Liver (tissue), 8 donors: ENCODE measurements at regions not wholly inside any gene's neighbourhood (a gene's known extent, or its start where the extent isn't known, plus 50 kb on each side); places are given as distances from the start of the nearest gene placed in this dataset.

ENCODE experiments used
- DNase-seq: peaks from one replicate; pipeline ENCODE4 v3.0.0-alpha.2; 2017; ENCODE audit warnings: low spot score
- H3K27ac ChIP-seq, 2 donors: one replicate each; pipeline ENCODE4 v1.7.0; 2013; ENCODE audit warnings: inconsistent platforms in 2 of 2, low read length in 2 of 2, control low read depth in 1 of 2, low read depth in 1 of 2, mild to moderate bottlenecking in 1 of 2
- H3K27me3 ChIP-seq, 4 donors: one replicate each; pipeline versions ENCODE4 v1.6.1 to v1.7.0; 2013; ENCODE audit warnings: low read length in 3 of 4, inconsistent platforms in 1 of 4, mild to moderate bottlenecking in 1 of 4, moderate library complexity in 1 of 4; ENCODE audit not compliant: control insufficient read depth in 4 of 4, insufficient read depth in 4 of 4
- H3K36me3 ChIP-seq, 4 donors: one replicate each; pipeline versions ENCODE4 v1.6.1 to v1.7.0; 2013; ENCODE audit warnings: low read length in 3 of 4, mild to moderate bottlenecking in 3 of 4, low read depth in 1 of 4, moderate library complexity in 1 of 4; ENCODE audit not compliant: control insufficient read depth in 4 of 4, insufficient read depth in 3 of 4
- H3K4me1 ChIP-seq, 4 donors: one replicate each; pipeline versions ENCODE4 v1.6.1 to v1.7.0; 2013; ENCODE audit warnings: low read length in 3 of 4, mild to moderate bottlenecking in 3 of 4, moderate library complexity in 1 of 4; ENCODE audit not compliant: control insufficient read depth in 4 of 4, insufficient read depth in 4 of 4
- H3K4me3 ChIP-seq, 3 donors: one replicate each; pipeline versions ENCODE4 v1.6.1 to v1.7.0; 2013; ENCODE audit warnings: low read length in 3 of 3, control low read depth in 1 of 3, low read depth in 1 of 3, mild to moderate bottlenecking in 1 of 3
- H3K9ac ChIP-seq, 2 donors: one replicate each; pipeline ENCODE4 v1.7.0; 2013; ENCODE audit warnings: low read length in 2 of 2, mild to moderate bottlenecking in 2 of 2, moderate library complexity in 2 of 2, control low read depth in 1 of 2, low read depth in 1 of 2
- H3K9me3 ChIP-seq, 4 donors: one replicate each; pipeline versions ENCODE4 v1.6.1 to v1.7.0; 2013; ENCODE audit warnings: low read length in 3 of 4; ENCODE audit not compliant: control insufficient read depth in 4 of 4
- EGR1 ChIP-seq, 2 donors: IDR thresholded peaks; 2 replicates each; pipeline ENCODE4 v1.6.1; 2016 to 2018; ENCODE audit warnings: antibody characterized with exemption in 2 of 2, low read depth in 2 of 2
- FOXA1 ChIP-seq: IDR thresholded peaks from 2 replicates; pipeline ENCODE4 v1.6.1; 2016; ENCODE audit warnings: antibody characterized with exemption
- FOXA2 ChIP-seq: IDR thresholded peaks from 2 replicates; pipeline ENCODE4 v1.6.1; 2016; ENCODE audit warnings: antibody characterized with exemption
- GABPA ChIP-seq, 2 donors: IDR thresholded peaks in 1 of 2; conservative IDR thresholded peaks in 1 of 2; 2 replicates each; pipeline ENCODE4 v1.6.1; 2016; ENCODE audit warnings: antibody characterized with exemption in 2 of 2, mild to moderate bottlenecking in 1 of 2, moderate library complexity in 1 of 2
- HNF4A ChIP-seq, 2 donors: conservative IDR thresholded peaks; 2 replicates each; pipeline ENCODE4 v1.6.1; 2016; ENCODE audit warnings: antibody characterized with exemption in 2 of 2, mild to moderate bottlenecking in 2 of 2
- HNF4G ChIP-seq: IDR thresholded peaks from 2 replicates; pipeline ENCODE4 v1.6.1; 2016; ENCODE audit warnings: antibody characterized with exemption
- JUND ChIP-seq, 2 donors: IDR thresholded peaks; 2 replicates each; pipeline ENCODE4 v1.6.1; 2016; ENCODE audit warnings: antibody characterized with exemption in 2 of 2
- RAD21 ChIP-seq, 2 donors: IDR thresholded peaks; 2 replicates each; pipeline ENCODE4 v1.6.1; 2016; ENCODE audit warnings: antibody characterized with exemption in 2 of 2, mild to moderate bottlenecking in 2 of 2
- SP1 ChIP-seq: IDR thresholded peaks from 2 replicates; pipeline ENCODE4 v1.6.1; 2018; ENCODE audit warnings: antibody characterized with exemption, mild to moderate bottlenecking
- TAF1 ChIP-seq: conservative IDR thresholded peaks from 2 replicates; pipeline ENCODE4 v1.6.1; 2016; ENCODE audit warnings: antibody characterized with exemption, mild to moderate bottlenecking
- YY1 ChIP-seq: IDR thresholded peaks from 2 replicates; pipeline ENCODE4 v1.6.1; 2016; ENCODE audit warnings: antibody characterized with exemption, mild to moderate bottlenecking
- WGBS: extraction: QIAGEN DNeasy Blood & Tissue Kit; methylation state at CpG from one replicate; pipeline ENCODE4 v1.1.7; 2013; 5-methylcytosine and 5-hydroxymethylcytosine counted together
- TF ChIP-seq, protein P1 (sequence below): fragments of 150-350 bp; IDR thresholded peaks from 2 replicates; pipeline ENCODE4 v1.5.1; 2017; ENCODE audit warnings: improper control_type of control experiment, low read depth, low read length; ENCODE audit not compliant: missing input control
- TF ChIP-seq, protein P2 (sequence below): IDR thresholded peaks from 2 replicates; pipeline ENCODE4 v1.6.1; 2016; ENCODE audit warnings: antibody characterized with exemption
- TF ChIP-seq, protein P3 (sequence below): IDR thresholded peaks from 2 replicates; pipeline ENCODE4 v1.6.1; 2016; ENCODE audit warnings: antibody characterized with exemption
- TF ChIP-seq, protein P4 (sequence below): IDR thresholded peaks from 2 replicates; pipeline ENCODE4 v1.6.1; 2016; ENCODE audit warnings: antibody characterized with exemption, mild to moderate bottlenecking
- donor health status: healthy.
- donor health status: healthy.
- donor health status: healthy.
- donor health status: healthy.
- donor health status: healthy.

DNA sequence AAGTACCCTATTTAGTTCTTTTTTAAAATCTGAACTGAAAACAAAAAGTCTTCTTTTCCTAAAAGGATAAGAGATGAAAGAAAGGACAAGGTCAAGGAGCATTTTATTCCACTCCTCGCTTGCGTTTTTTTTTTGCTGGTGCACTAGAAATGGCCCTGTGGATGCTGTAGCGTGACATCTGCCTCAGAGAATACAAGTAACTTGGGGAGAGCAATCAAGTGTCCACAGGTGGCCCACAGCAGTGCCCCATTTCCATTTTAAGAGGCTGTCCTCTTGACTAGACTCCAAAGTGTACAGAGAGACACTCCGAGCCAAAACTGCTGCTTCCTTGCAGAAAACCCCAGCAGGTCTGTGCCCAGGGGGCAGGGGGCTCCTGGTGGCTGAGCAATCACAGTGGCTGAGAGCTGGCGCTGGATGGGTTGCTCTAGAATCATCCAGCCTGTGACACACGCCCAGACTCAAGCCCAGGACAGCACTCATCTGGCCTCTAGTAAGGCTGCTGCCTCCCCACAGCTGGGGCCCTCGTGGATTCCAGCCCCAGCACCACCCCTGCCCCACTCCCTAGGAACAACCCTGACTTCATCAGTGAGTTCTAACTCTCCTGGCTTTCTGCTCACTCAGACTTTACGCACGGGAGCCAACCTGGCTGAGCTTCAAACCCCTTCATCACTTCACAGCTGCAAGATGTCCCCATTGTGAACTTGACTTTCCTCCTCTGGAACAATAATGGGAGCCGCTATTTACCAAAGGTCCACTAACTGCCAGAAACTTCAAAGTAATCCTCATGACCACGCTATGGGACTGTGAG is 71.1 kb upstream of the SPATA12 start (continued):
- TF ChIP-seq, protein P1, sequence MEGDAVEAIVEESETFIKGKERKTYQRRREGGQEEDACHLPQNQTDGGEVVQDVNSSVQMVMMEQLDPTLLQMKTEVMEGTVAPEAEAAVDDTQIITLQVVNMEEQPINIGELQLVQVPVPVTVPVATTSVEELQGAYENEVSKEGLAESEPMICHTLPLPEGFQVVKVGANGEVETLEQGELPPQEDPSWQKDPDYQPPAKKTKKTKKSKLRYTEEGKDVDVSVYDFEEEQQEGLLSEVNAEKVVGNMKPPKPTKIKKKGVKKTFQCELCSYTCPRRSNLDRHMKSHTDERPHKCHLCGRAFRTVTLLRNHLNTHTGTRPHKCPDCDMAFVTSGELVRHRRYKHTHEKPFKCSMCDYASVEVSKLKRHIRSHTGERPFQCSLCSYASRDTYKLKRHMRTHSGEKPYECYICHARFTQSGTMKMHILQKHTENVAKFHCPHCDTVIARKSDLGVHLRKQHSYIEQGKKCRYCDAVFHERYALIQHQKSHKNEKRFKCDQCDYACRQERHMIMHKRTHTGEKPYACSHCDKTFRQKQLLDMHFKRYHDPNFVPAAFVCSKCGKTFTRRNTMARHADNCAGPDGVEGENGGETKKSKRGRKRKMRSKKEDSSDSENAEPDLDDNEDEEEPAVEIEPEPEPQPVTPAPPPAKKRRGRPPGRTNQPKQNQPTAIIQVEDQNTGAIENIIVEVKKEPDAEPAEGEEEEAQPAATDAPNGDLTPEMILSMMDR: no peak

DNA sequence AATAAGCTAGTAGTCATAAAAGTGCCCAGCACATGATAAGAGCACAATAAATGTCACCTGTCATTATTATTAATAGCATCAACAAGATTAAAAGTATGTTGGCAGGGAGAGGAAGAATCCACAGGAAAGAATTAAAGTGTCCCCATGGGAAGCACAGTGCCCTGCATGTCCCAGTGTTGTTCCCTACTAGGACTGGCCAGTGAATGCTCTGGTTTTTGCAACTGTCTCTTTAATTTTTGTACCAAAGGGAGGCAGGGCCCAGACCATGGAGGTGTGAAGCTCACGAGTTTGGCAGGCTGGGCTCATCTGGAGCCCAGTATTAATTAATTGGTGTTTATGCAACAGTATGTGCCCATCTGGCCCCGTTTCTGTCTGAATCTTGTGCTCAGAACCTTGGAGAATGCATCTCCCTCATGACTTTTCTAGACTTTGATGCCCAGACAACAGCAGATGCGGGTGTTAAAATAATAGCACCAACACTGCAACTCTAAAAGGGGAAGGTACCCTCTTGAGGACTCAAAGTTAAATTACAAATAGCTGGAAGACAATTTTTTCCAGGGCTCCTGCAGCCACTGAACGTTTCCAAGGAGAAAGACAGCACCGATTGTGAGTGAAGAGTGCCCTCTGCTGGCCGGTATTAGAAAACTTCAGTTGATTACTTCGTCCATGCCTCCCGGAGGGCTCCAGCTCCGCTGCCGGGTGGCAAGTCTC is 71.9 kb upstream of the SPATA12 start:
- Histone ChIP-seq H3K9ac (no peak overlapping the region), H3K4me1 (no peaks in the 10 kb centered on the region), H3K27me3 (peaks cover 0 to 4% (median 0%) of the 10 kb centered on the region in 4 donors), H3K27ac (no peak overlapping the region), H3K4me3 (no peak overlapping the region), H3K9me3 (no peaks in the 10 kb centered on the region), H3K36me3 (no peaks in the 10 kb centered on the region)
- DNase-seq: peak; percentile 79
- 13% methylated on average over 10 of the region's 10 CpGs for WGBS
- TF ChIP-seq RAD21 (IDR thresholded peaks at IDR 0.05) (peak; percentile 93 to 94), FOXA1 (no peak), GABPA (IDR thresholded peaks at IDR 0.05 in 1 of 2, conservative IDR thresholded peaks at IDR 0.05 in 1 of 2) (no peak), HNF4A (conservative IDR thresholded peaks at IDR 0.05) (no peak), EGR1 (IDR thresholded peaks at IDR 0.05; ENCODE audit: low read depth in 2 of 2) (no peak), JUND (IDR thresholded peaks at IDR 0.05) (no peak)
- TF ChIP-seq, protein P2, sequence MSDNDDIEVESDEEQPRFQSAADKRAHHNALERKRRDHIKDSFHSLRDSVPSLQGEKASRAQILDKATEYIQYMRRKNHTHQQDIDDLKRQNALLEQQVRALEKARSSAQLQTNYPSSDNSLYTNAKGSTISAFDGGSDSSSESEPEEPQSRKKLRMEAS: no peak
- TF ChIP-seq, protein P1: peak; percentile 77

DNA sequence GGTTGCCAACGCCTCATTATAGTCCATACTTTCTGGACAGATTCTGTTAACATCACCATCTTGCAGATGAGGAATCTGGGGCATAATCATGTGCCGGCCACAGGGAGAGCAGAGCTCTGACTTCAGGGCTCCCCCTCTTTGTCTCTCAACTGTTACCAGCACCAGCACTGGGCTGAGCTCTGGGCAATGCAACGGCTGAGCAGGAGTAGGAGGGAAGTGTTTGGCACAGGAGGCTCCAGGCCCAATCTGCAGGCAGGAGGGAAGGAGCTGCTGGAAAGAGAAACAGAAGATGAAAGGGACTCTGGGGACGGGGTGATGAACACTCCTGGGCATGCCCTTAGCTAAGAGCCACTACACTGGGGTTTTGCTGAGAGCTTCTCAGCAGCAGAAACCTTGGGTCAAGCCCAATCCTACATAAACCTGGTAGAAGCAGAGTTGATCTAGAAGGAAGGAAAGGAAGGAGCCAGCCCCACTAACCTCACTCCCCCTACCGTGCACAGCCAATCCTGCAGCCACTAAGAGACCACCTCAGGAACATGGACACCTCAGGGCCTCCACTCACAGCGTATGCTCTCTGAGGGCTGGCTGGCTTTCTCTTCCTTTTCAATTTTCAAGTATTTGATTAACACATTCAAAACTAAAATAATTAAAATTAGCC is 73.1 kb upstream of the SPATA12 start:
- Histone ChIP-seq H3K27me3 (peaks cover 0 to 4% (median 0%) of the 10 kb centered on the region in 4 donors), H3K4me1 (no peaks in the 10 kb centered on the region), H3K27ac (no peak overlapping the region), H3K4me3 (no peak overlapping the region), H3K9me3 (no peaks in the 10 kb centered on the region), H3K9ac (no peak overlapping the region), H3K36me3 (no peaks in the 10 kb centered on the region)
- DNase-seq: no peak
- WGBS: 85% methylated on average over 6 of the region's 6 CpGs
- no peak for TF ChIP-seq TAF1
- no peak for TF ChIP-seq FOXA1
- TF ChIP-seq, protein P3, sequence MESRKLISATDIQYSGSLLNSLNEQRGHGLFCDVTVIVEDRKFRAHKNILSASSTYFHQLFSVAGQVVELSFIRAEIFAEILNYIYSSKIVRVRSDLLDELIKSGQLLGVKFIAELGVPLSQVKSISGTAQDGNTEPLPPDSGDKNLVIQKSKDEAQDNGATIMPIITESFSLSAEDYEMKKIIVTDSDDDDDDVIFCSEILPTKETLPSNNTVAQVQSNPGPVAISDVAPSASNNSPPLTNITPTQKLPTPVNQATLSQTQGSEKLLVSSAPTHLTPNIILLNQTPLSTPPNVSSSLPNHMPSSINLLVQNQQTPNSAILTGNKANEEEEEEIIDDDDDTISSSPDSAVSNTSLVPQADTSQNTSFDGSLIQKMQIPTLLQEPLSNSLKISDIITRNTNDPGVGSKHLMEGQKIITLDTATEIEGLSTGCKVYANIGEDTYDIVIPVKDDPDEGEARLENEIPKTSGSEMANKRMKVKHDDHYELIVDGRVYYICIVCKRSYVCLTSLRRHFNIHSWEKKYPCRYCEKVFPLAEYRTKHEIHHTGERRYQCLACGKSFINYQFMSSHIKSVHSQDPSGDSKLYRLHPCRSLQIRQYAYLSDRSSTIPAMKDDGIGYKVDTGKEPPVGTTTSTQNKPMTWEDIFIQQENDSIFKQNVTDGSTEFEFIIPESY: no peak
- no peak for TF ChIP-seq FOXA2
- TF ChIP-seq JUND (IDR thresholded peaks at IDR 0.05): no peak
- no peak for TF ChIP-seq YY1
- no peak for TF ChIP-seq RAD21 (IDR thresholded peaks at IDR 0.05)
- no peak for TF ChIP-seq HNF4A (conservative IDR thresholded peaks at IDR 0.05)
- TF ChIP-seq HNF4G: no peak
- TF ChIP-seq, protein P4, sequence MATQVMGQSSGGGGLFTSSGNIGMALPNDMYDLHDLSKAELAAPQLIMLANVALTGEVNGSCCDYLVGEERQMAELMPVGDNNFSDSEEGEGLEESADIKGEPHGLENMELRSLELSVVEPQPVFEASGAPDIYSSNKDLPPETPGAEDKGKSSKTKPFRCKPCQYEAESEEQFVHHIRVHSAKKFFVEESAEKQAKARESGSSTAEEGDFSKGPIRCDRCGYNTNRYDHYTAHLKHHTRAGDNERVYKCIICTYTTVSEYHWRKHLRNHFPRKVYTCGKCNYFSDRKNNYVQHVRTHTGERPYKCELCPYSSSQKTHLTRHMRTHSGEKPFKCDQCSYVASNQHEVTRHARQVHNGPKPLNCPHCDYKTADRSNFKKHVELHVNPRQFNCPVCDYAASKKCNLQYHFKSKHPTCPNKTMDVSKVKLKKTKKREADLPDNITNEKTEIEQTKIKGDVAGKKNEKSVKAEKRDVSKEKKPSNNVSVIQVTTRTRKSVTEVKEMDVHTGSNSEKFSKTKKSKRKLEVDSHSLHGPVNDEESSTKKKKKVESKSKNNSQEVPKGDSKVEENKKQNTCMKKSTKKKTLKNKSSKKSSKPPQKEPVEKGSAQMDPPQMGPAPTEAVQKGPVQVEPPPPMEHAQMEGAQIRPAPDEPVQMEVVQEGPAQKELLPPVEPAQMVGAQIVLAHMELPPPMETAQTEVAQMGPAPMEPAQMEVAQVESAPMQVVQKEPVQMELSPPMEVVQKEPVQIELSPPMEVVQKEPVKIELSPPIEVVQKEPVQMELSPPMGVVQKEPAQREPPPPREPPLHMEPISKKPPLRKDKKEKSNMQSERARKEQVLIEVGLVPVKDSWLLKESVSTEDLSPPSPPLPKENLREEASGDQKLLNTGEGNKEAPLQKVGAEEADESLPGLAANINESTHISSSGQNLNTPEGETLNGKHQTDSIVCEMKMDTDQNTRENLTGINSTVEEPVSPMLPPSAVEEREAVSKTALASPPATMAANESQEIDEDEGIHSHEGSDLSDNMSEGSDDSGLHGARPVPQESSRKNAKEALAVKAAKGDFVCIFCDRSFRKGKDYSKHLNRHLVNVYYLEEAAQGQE: no peak
- no peak for TF ChIP-seq EGR1 (IDR thresholded peaks at IDR 0.05; ENCODE audit: low read depth in 2 of 2)
- no peak for TF ChIP-seq SP1
- no peak for TF ChIP-seq GABPA (IDR thresholded peaks at IDR 0.05 in 1 of 2, conservative IDR thresholded peaks at IDR 0.05 in 1 of 2)
